ENCODE measurements at regions not wholly inside any gene's neighbourhood (a gene's known extent, or its start where the extent isn't known, plus 50 kb on each side); places are given as distances from the start of the nearest gene placed in this dataset.

DNA sequence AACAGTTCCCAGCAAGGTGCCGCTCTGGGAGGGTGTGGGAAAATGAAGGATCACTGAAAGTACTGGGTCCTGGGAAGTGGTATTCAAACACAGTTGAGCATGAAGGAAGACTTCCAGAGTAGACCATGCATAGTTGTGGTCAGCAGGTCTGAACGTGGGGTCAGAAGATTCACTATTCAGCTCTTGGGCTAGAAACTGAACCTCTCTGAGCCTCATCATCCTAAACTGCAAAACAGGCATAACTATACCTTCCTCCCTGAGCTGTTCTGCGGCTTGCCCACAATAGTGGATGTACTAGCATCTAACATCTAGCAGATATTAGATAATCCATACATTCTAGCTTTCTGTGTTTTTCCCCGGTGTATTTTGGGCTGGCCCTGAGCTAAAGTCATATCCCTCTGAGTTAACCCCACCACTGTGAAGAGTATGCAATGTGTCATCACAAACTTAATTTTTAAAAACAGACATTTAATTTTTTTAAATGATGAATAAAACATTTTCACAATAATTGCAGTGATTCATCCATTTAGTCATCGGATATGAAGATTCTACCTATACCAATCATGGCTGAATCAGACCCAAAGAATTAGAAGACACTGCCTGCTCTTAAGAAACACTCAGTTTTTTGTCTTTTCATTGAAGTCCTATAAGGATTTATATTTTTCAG is 179.1 kb downstream of the BLID start:
- TF ChIP-seq, protein P1, sequence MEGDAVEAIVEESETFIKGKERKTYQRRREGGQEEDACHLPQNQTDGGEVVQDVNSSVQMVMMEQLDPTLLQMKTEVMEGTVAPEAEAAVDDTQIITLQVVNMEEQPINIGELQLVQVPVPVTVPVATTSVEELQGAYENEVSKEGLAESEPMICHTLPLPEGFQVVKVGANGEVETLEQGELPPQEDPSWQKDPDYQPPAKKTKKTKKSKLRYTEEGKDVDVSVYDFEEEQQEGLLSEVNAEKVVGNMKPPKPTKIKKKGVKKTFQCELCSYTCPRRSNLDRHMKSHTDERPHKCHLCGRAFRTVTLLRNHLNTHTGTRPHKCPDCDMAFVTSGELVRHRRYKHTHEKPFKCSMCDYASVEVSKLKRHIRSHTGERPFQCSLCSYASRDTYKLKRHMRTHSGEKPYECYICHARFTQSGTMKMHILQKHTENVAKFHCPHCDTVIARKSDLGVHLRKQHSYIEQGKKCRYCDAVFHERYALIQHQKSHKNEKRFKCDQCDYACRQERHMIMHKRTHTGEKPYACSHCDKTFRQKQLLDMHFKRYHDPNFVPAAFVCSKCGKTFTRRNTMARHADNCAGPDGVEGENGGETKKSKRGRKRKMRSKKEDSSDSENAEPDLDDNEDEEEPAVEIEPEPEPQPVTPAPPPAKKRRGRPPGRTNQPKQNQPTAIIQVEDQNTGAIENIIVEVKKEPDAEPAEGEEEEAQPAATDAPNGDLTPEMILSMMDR (IDR thresholded peaks at IDR 0.05; ENCODE audit: insufficient read depth, low read depth, low read length, missing control alignments): no peak
- no peak for DNase-seq (ENCODE audit: low read depth)
- no peak overlapping the region for H3K4me3 ChIP-seq (ENCODE audit: low read depth, low read length)

DNA sequence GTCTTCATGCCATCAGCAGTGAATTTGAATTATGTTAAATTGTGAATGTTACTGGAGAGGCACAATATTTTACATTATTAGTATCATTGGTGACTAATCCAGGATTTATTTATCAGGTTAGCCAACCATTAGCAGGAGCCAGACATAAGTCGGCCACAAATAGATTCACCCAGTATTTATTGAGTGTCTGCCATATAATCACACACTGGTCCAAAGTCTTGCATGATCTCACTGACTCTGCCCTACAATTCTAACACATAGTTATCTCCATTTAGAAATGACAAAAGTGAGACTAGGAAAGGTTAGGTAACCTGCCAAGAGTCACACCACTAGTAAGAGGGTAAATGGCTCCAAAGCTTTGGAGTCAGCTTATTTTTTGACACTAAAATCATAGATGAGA is 179.6 kb downstream of the BLID start:
- DNase-seq (ENCODE audit: low read depth): no peak
- TF ChIP-seq, protein P1 (IDR thresholded peaks at IDR 0.05; ENCODE audit: insufficient read depth, low read depth, low read length, missing control alignments): no peak
- no peak overlapping the region for H3K4me3 ChIP-seq (ENCODE audit: low read depth, low read length)

DNA sequence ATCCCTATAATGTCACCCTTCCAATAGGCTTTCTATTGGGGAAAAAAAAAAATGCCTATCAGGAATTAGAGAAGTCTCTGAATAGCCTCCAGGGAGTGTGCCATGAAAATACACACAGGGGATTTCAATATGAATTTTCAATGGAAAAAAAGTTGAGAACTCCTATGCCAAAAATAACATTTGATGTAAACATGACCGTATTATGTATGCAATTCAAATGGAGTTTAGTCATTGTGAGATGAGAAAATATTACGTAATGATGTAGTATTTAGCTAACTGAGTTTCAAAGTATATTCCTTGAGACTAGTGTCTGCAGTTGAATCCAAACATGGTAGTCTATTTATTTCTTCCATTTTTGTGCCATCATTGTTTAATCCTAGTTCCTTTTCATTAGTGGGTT is 182.3 kb downstream of the BLID start:
- H3K4me3 ChIP-seq (ENCODE audit: low read depth, low read length): no peak overlapping the region
- TF ChIP-seq, protein P1 (IDR thresholded peaks at IDR 0.05; ENCODE audit: insufficient read depth, low read depth, low read length, missing control alignments): no peak
- no peak for DNase-seq (ENCODE audit: low read depth)

DNA sequence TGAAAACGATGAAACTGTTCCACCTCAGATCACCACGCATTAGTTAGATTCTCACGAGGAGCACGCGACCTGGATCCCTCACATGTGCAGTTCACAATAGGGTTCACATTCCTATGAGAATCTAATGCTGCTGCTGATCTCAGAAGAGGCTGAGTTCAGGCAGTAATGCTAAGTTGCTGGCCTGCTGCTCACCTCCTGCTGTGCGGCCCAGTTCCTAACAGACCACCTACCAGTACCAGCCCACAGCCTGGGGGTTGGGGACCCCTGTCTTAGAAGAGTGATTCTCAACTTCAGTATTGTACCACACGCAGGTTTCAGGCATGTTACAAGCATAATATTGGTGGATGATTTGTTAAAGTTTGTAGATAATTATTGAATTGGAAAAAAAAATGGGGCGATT is 182.7 kb downstream of the BLID start:
- DNase-seq (ENCODE audit: low read depth): no peak
- H3K4me3 ChIP-seq (ENCODE audit: low read depth, low read length): no peak overlapping the region
- TF ChIP-seq, protein P1 (IDR thresholded peaks at IDR 0.05; ENCODE audit: insufficient read depth, low read depth, low read length, missing control alignments): no peak

DNA sequence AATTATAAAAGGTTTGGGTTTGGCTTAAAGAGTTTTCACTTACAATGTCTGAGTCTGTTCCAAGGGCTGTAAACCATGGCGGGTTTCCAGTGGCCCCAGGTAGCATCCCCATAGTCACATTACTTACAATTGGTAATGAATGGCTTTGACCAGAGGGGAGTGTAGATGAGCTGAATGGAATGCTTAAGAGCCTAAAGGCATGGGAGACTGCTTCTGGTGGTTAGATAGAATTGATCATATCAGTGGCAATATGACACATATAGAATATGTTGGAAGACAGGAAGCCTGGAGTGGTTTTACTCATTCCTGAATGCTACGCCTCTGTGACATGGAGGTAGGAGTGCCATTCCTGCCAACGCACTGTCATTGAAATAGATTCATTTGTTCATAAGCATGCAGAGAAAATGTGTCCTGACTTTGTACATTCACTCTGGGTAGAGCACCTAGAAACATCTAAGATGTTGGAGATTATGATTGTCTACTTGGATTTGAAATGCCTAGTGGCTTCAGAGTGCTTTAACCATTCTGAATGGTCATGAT is 183.3 kb downstream of the BLID start:
- TF ChIP-seq, protein P1 (IDR thresholded peaks at IDR 0.05; ENCODE audit: insufficient read depth, low read depth, low read length, missing control alignments): no peak
- no peak for DNase-seq (ENCODE audit: low read depth)
- no peak overlapping the region for H3K4me3 ChIP-seq (ENCODE audit: low read depth, low read length)

DNA sequence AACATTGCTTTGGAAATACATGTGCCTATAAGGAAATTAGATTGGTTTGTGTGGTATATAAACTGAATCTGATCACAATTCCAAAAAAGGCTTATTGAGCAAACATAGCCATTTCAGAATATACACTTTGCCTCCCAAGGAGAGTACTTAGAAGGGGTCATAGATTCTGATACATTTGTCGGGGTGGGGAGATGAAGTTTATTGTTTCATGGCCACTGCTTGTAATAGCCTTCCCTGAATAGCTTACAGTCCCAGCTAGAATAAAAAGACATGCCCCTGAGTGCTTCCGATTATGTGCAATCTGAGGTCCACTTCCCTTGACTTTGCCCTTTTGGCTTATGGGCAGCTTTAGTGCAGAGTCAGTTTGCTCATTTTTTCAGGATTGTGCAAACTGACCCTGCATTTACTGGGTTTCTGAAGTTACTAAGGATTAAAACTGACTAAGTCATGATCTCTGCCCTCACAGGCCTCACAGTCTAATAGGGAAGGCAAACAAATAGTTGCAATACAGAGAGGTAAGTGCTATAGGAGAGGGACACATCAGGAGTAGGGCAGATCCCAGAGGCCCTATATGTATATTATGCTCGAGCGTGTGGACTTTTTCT is 184.2 kb downstream of the BLID start:
- no peak overlapping the region for H3K4me3 ChIP-seq (ENCODE audit: low read depth, low read length)
- TF ChIP-seq, protein P1 (IDR thresholded peaks at IDR 0.05; ENCODE audit: insufficient read depth, low read depth, low read length, missing control alignments): no peak
- DNase-seq (ENCODE audit: low read depth): no peak

Measured in GM12865 (cell line).